Keratinocyte (primary cell): ENCODE measurements at regions not wholly inside any gene's neighbourhood (a gene's known extent, or its start where the extent isn't known, plus 50 kb on each side); places are given as distances from the start of the nearest gene placed in this dataset.

ENCODE experiments used
- CTCF ChIP-seq, 3 experiments: IDR thresholded peaks in 1 of 3; conservative IDR thresholded peaks in 1 of 3; optimal IDR thresholded peaks in 1 of 3; 2 replicates in 2 of 3; 3 replicates in 1 of 3; pipeline versions ENCODE3 to v1.5.1; 2011; ENCODE audit warnings: low read length in 3 of 3, mild to moderate bottlenecking in 3 of 3, moderate library complexity in 2 of 3, control low read depth in 1 of 3, inconsistent platforms in 1 of 3; ENCODE audit not compliant: insufficient read depth in 2 of 3; ENCODE audit errors: extremely low read depth in 1 of 3
- EZH2 ChIP-seq: IDR thresholded peaks from one replicate; pipeline ENCODE4 v1.6.1; 2012; ENCODE audit warnings: inconsistent platforms, mild to moderate bottlenecking, low read length, moderate library complexity

DNA sequence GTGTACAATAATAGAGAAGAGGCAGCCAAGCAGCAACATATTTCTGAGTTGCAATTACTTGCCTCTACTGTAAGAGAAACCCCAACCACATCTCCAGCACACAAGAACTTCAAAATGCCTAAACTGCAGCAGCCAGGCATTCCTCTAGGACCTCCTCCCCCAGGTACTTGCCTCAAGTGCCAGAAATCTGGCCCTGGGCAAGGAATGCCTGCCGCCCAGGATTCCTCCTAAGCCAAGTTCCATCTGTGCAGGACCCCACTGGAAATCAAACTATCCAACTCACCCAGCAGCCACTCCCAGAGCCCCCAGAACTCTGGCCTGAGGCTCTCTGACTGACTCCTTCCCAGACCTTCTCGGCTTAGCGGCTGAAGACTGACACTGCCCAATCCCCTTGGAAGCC is 336.8 kb upstream of the RGMB start:
- TF ChIP-seq CTCF (optimal IDR thresholded peaks at IDR 0.05 in 1 of 3, IDR thresholded peaks at IDR 0.05 in 1 of 3, conservative IDR thresholded peaks at IDR 0.05 in 1 of 3; ENCODE audit: extremely low read depth in 1 of 3, insufficient read depth in 2 of 3, low read length in 3 of 3) (no peak), EZH2 (no peak)
